Gastroesophageal sphincter (tissue), 4 donors: ENCODE measurements at regions not wholly inside any gene's neighbourhood (a gene's known extent, or its start where the extent isn't known, plus 50 kb on each side); places are given as distances from the start of the nearest gene placed in this dataset.

Experiments used
- ATAC-seq: fragments of 150-250 bp; one replicate; pipeline ENCODE4 v1.9.1; 2016; ENCODE audit warnings: mild to moderate bottlenecking, moderate library complexity
- H3K27ac ChIP-seq, 4 donors: fragments of 200-600 bp; sonication (generic) in 3 of 4; 1 replicate in 3 of 4; 2 replicates in 1 of 4; pipeline ENCODE4 v1.5.1; 2016 to 2019
- H3K27me3 ChIP-seq: fragments of 200-600 bp; sonication (generic); one replicate; pipeline ENCODE4 v1.5.1; 2019
- H3K36me3 ChIP-seq, 2 donors: fragments of 200-600 bp; sonication (generic); one replicate each; pipeline ENCODE4 v1.5.1; 2019; ENCODE audit warnings: control low read depth in 1 of 2
- H3K4me1 ChIP-seq, 3 donors: fragments of 200-600 bp; sonication (generic); 1 replicate in 2 of 3; 2 replicates in 1 of 3; pipeline ENCODE4 v1.5.1; 2016 to 2019; ENCODE audit warnings: control low read depth in 2 of 3
- H3K4me3 ChIP-seq, 2 donors: fragments of 200-600 bp; sonication (generic); one replicate each; pipeline ENCODE4 v1.5.1; 2019; ENCODE audit warnings: mild to moderate bottlenecking in 1 of 2, moderate library complexity in 1 of 2
- H3K9me3 ChIP-seq, 3 donors: fragments of 200-600 bp; sonication (generic); one replicate each; pipeline ENCODE4 v1.5.1; 2017 to 2019; ENCODE audit warnings: control low read depth in 2 of 3
- CTCF ChIP-seq, 4 experiments: fragments of 200-600 bp in 2 of 4; fragments of 450-650 bp in 2 of 4; sonication (generic) in 1 of 4; IDR thresholded peaks; one replicate each; pipeline ENCODE4 v1.5.1; 2017 to 2019; ENCODE audit warnings: antibody characterized with exemption in 4 of 4, mild to moderate bottlenecking in 2 of 4, moderate library complexity in 2 of 4
- EP300 ChIP-seq: sonication (generic); formaldehyde crosslinking; IDR thresholded peaks from one replicate; pipeline ENCODE4 v1.6.1; 2017; ENCODE audit warnings: antibody characterized with exemption, mild to moderate bottlenecking
- POLR2A ChIP-seq, 2 donors: fragments of 450-650 bp; IDR thresholded peaks; one replicate each; pipeline ENCODE4 v1.6.1; 2017; ENCODE audit warnings: antibody characterized with exemption in 2 of 2, mild to moderate bottlenecking in 2 of 2, moderate library complexity in 1 of 2
- POLR2AphosphoS5 ChIP-seq: sonication (generic); formaldehyde crosslinking; IDR thresholded peaks from one replicate; pipeline ENCODE4 v1.6.1; 2017; ENCODE audit warnings: antibody characterized with exemption
- WGBS, 2 donors: methylation state at CpG; one replicate each; pipeline ENCODE4 v1.1.5; 2018; ENCODE audit warnings: low coverage in 1 of 2; 5-methylcytosine and 5-hydroxymethylcytosine counted together

DNA sequence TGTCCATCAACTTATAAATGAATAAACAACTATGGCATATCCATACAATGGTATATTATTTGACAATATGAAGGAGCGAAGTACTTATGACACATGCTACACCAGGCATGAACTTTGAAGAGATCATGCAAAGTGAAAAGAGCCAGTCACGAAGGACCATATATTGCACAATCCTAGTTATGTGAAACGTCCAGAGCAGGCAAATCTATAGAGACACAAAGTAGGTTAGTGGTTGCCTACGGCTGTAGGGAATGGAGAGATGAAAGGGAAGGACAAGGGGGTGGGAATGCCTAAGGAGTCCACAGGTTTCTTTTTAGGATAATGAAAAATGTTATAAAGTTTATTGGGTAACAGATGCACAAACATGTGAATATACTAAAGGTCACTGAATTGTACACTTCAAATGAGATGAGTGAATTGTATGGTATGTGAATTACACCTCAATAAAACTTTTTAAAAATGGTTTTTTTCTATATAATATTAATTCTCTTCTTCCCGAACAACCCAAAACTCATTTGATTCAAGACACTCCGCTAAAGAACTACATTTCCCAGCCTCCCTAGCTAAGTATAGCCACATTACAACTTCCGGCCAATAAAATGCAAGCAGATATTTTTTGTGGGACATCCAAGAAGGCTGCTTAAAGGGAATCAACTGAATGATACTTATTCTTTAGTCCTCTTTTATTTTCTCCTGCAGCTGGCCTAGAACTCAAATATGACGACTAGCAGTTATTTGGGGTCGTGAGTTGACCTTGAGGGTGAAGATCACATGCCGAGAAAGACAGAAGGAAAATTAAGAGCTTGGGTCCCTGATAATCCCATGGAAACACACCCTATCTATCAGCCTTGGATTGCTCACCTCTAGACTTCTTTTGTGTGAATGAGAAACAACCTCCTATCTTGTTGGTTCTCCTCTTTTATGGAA, 187.2 kb downstream of the TTC8 start:
- no peak overlapping the region for H3K27ac ChIP-seq
- no peak overlapping the region for H3K4me3 ChIP-seq
- peaks cover 11% of the 10 kb centered on the region for H3K27me3 ChIP-seq
- H3K4me1 ChIP-seq: no peaks in the 10 kb centered on the region
- H3K9me3 ChIP-seq: no peaks in the 10 kb centered on the region
- no peak for ATAC-seq
- TF ChIP-seq EP300 (no peak), CTCF (IDR thresholded peaks at IDR 0.05) (no peak), POLR2A (IDR thresholded peaks at IDR 0.05) (no peak), POLR2AphosphoS5 (no peak)
- 79% methylated on average over 10 of the region's 10 CpGs for WGBS, 2 donors
- no peaks in the 10 kb centered on the region for H3K36me3 ChIP-seq

DNA sequence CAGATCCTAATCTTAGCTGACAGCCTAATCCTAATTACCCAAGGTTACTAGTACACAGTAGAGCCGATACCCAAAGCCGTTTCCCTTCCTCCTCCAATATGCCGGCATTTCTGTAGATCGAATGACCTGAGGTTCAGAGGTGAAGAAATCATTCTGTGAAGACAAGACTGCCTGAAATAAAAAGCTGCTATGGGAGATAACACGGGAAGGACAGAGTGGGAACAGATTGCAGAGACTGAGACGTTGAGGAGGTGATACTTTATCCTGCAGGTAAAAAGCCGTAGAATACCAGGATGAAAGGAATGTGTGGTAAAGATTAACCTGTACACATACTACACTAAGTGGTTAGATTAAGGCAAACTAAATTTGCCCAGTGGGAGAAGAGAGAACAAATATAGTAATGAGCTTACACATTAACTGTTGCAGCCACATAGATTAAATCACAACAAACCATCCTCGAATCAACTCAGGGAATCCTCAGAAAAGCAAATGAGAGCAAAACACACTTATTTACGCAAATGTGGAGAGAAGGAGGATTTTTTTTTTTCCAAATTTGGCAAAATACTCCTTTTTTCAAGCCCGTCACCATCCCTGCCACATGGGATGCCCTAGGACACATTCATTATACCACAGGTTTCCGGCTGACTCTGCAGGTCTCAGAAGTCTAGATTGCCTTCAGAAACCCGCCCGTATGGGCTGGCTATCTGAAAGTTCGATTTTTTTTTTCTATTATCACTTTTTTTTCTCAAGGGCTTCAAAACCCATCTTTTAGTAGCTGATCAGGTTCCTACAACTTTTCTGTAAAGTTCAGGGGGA, 188.0 kb downstream of the TTC8 start:
- WGBS, 2 donors: 69 to 73% methylated on average over 9 to 14 of the region's 14 CpGs
- H3K4me1 ChIP-seq: no peaks in the 10 kb centered on the region
- TF ChIP-seq EP300 (no peak), POLR2A (IDR thresholded peaks at IDR 0.05) (no peak), POLR2AphosphoS5 (no peak), CTCF (IDR thresholded peaks at IDR 0.05) (no peak)
- peaks cover 11% of the 10 kb centered on the region for H3K27me3 ChIP-seq
- ATAC-seq: no peak
- no peaks in the 10 kb centered on the region for H3K9me3 ChIP-seq
- H3K36me3 ChIP-seq: no peaks in the 10 kb centered on the region
- H3K4me3 ChIP-seq: no peak overlapping the region
- no peak overlapping the region for H3K27ac ChIP-seq

- WGBS, 2 donors: 53 to 67% methylated on average over 1 to 2 of the region's 7 CpGs
- Histone ChIP-seq H3K36me3 (no peaks in the 10 kb centered on the region), H3K27me3 (peaks cover 11% of the 10 kb centered on the region), H3K4me1 (no peaks in the 10 kb centered on the region), H3K9me3 (no peaks in the 10 kb centered on the region), H3K4me3 (no peak overlapping the region), H3K27ac (no peak overlapping the region)
- no peak for ATAC-seq
- TF ChIP-seq POLR2A (IDR thresholded peaks at IDR 0.05) (no peak), CTCF (IDR thresholded peaks at IDR 0.05) (no peak)
These were observed 188.7 kb downstream of the TTC8 start for GRCh38 chr14:89013098-89013504.

- H3K27ac ChIP-seq: no peak overlapping the region
- TF ChIP-seq CTCF (IDR thresholded peaks at IDR 0.05) (no peak), EP300 (no peak), POLR2A (IDR thresholded peaks at IDR 0.05) (no peak), POLR2AphosphoS5 (no peak)
- no peak overlapping the region for H3K4me3 ChIP-seq
- H3K4me1 ChIP-seq: no peaks in the 10 kb centered on the region
- H3K27me3 ChIP-seq: peaks cover 11% of the 10 kb centered on the region
- no peak for ATAC-seq
- no peaks in the 10 kb centered on the region for H3K9me3 ChIP-seq
- WGBS, 2 donors: 53 to 56% methylated on average over 8 to 11 of the region's 11 CpGs
- no peaks in the 10 kb centered on the region for H3K36me3 ChIP-seq
These were observed 189.5 kb downstream of the TTC8 start for GRCh38 chr14:89013698-89014568.
